Brain microvascular endothelial cell (primary cell): ENCODE measurements at regions not wholly inside any gene's neighbourhood (a gene's known extent, or its start where the extent isn't known, plus 50 kb on each side); places are given as distances from the start of the nearest gene placed in this dataset.
"Not testable (repeated sequence)": the region's sequence is repeated elsewhere in the genome, so short reads cannot be mapped to it uniquely, and the experiment has no call there.

ENCODE experiments used
- DNase-seq: peaks from one replicate; pipeline ENCODE4 v3.0.0-alpha.2; 2020
- H3K27ac ChIP-seq: fragments of 250-450 bp; sonication (Bioruptor Pico); 2 replicates; pipeline ENCODE4 v1.5.1; 2020; ENCODE audit warnings: mild to moderate bottlenecking, moderate library complexity
- H3K27me3 ChIP-seq: fragments of 250-450 bp; sonication (Bioruptor Pico); replicated peaks from 2 replicates; pipeline ENCODE4 v1.5.1; 2020; ENCODE audit warnings: mild to moderate bottlenecking
- H3K36me3 ChIP-seq: fragments of 250-450 bp; sonication (Bioruptor Pico); replicated peaks from 2 replicates; pipeline ENCODE4 v1.5.1; 2020; ENCODE audit warnings: mild to moderate bottlenecking
- H3K4me3 ChIP-seq: 2 replicates; pipeline ENCODE4 v1.5.1; 2011; ENCODE audit warnings: low read depth, mild to moderate bottlenecking, control low read depth, low read length, moderate library complexity
- CTCF ChIP-seq: IDR thresholded peaks from 2 replicates; pipeline ENCODE4 v1.5.1; 2011; ENCODE audit warnings: low read depth, mild to moderate bottlenecking, moderate library complexity, low read length, control low read depth, inconsistent platforms; ENCODE audit errors: missing control alignments
- in situ Hi-C: cut with HindIII; loops from 2 replicates; pipeline ENCODE4 v1.10.0; 2017; ENCODE audit warnings: low sequenced_read_pairs, low pct_ligation_motif_present

- Histone ChIP-seq H3K36me3 (no peaks in the 10 kb centered on the region), H3K27me3 (no peaks in the 10 kb centered on the region), H3K4me3 (no peak overlapping the region), H3K27ac (no peak overlapping the region)
- in situ Hi-C loops: no loop called here
- TF ChIP-seq CTCF: no peak
- no peak for DNase-seq
Measured at GRCh38 chr10:27390681-27391080, 113.4 kb upstream of the RAB18 start.

- TF ChIP-seq CTCF: no peak
- in situ Hi-C loops: no loop called here
- no peak for DNase-seq
Measured at GRCh38 chr10:27388761-27389399, 115.2 kb upstream of the RAB18 start.

GRCh38 chr10:27383595-27384542 lies 120.2 kb upstream of the RAB18 start:
- no peaks in the 10 kb centered on the region for H3K27me3 ChIP-seq
- no peak for TF ChIP-seq CTCF
- H3K27ac ChIP-seq: no peak overlapping the region
- no peaks in the 10 kb centered on the region for H3K36me3 ChIP-seq
- H3K4me3 ChIP-seq: no peak overlapping the region
- in situ Hi-C loops: no loop called here
- no peak for DNase-seq

More at GRCh38 chr10:27388761-27389399, 115.2 kb upstream of the RAB18 start:
- Histone ChIP-seq H3K27ac (no peak overlapping the region), H3K4me3 (no peak overlapping the region), H3K27me3 (no peaks in the 10 kb centered on the region), H3K36me3 (no peaks in the 10 kb centered on the region)

- in situ Hi-C loops: no loop called here
- H3K27ac ChIP-seq: no peak overlapping the region
- TF ChIP-seq CTCF: no peak
- H3K4me3 ChIP-seq: no peak overlapping the region
- no peaks in the 10 kb centered on the region for H3K27me3 ChIP-seq
- no peaks in the 10 kb centered on the region for H3K36me3 ChIP-seq
- no peak for DNase-seq
Measured at GRCh38 chr10:27382176-27382575, 121.9 kb upstream of the RAB18 start.

GRCh38 chr10:27380929-27381358 lies 123.2 kb upstream of the RAB18 start:
- Histone ChIP-seq H3K4me3 (no peak overlapping the region), H3K27ac (no peak overlapping the region), H3K27me3 (no peaks in the 10 kb centered on the region), H3K36me3 (no peaks in the 10 kb centered on the region)
- no peak for TF ChIP-seq CTCF
- in situ Hi-C loops: no loop called here
- no peak for DNase-seq

- in situ Hi-C loops, H3K27me3 ChIP-seq, H3K4me3 ChIP-seq, H3K36me3 ChIP-seq, DNase-seq, H3K27ac ChIP-seq: not testable (repeated sequence)
Measured at GRCh38 chr10:27379041-27379440, 125.1 kb upstream of the RAB18 start.
